Stimulated activated CD8-positive, alpha-beta memory T cell treated with anti-CD3 and anti-CD28 coated beads, Interleukin-7, amount 100 ng/mL, for 48 hours (primary cell): ENCODE measurements at regions not wholly inside any gene's neighbourhood (a gene's known extent, or its start where the extent isn't known, plus 50 kb on each side); places are given as distances from the start of the nearest gene placed in this dataset.
"Not testable (repeated sequence)": the region's sequence is repeated elsewhere in the genome, so short reads cannot be mapped to it uniquely, and the experiment has no call there.

Experiments used
- DNase-seq, 2 donors: peaks; one replicate each; pipeline ENCODE4 v3.0.0-alpha.2; 2020; ENCODE audit warnings: low read depth in 1 of 2; ENCODE audit errors: extremely low read depth in 1 of 2

GRCh38 chr20:48385114-48385513 lies 442.7 kb downstream of the PREX1 start:
- no peak for DNase-seq

- DNase-seq = peak in 1 of 2 donors; percentile 11
These were observed 443.5 kb downstream of the PREX1 start for GRCh38 chr20:48384147-48384818.

- DNase-seq = no peak
These were observed 444.5 kb downstream of the PREX1 start for GRCh38 chr20:48383252-48383651.

GRCh38 chr20:48382304-48382703 lies 445.5 kb downstream of the PREX1 start:
- DNase-seq = no peak

GRCh38 chr20:48381353-48382120 lies 446.3 kb downstream of the PREX1 start:
- no peak for DNase-seq

- no peak for DNase-seq
These were observed 447.1 kb downstream of the PREX1 start for GRCh38 chr20:48380661-48381060.

- DNase-seq = no peak
These were observed 448.7 kb downstream of the PREX1 start for GRCh38 chr20:48378976-48379675.

GRCh38 chr20:48377940-48378339 lies 449.9 kb downstream of the PREX1 start:
- no peak for DNase-seq

- DNase-seq = no peak
These were observed 452.0 kb downstream of the PREX1 start for GRCh38 chr20:48375804-48376203.

- DNase-seq = no peak
These were observed 452.7 kb downstream of the PREX1 start for GRCh38 chr20:48374991-48375595.

- DNase-seq = not testable (repeated sequence)
These were observed 453.5 kb downstream of the PREX1 start for GRCh38 chr20:48374031-48374907.

- DNase-seq = no peak
These were observed 454.3 kb downstream of the PREX1 start for GRCh38 chr20:48373555-48373934.

GRCh38 chr20:48372851-48373554 lies 454.8 kb downstream of the PREX1 start:
- not testable (repeated sequence) for DNase-seq

- DNase-seq = no peak
These were observed 456.6 kb downstream of the PREX1 start for GRCh38 chr20:48371211-48371610.

GRCh38 chr20:48368580-48369021 lies 459.2 kb downstream of the PREX1 start:
- DNase-seq = not testable (repeated sequence)

GRCh38 chr20:48367541-48368358 lies 460.0 kb downstream of the PREX1 start:
- not testable (repeated sequence) for DNase-seq

GRCh38 chr20:48366230-48366629 lies 461.6 kb downstream of the PREX1 start:
- no peak for DNase-seq

- DNase-seq = no peak
These were observed 462.9 kb downstream of the PREX1 start for GRCh38 chr20:48364688-48365421.
